WTC11 (cell line): ENCODE measurements at regions not wholly inside any gene's neighbourhood (a gene's known extent, or its start where the extent isn't known, plus 50 kb on each side); places are given as distances from the start of the nearest gene placed in this dataset.

Source experiments
- ATAC-seq: fragments of 200-7000 bp; cut with Tn5 transposase; 2 replicates; pipeline ENCODE4 v1.10.0; 2021; ENCODE audit warnings: mild to moderate bottlenecking, moderate library complexity
- CTCF ChIA-PET: fragments of 300-600 bp; sonication (Branson Sonifier 250); formaldehyde crosslinking; loops from one replicate; lab custom pipeline; 2021; ENCODE audit warnings: antibody characterized with exemption; lab: Charles Lee
- POLR2A ChIA-PET: fragments of 350-600 bp; sonication (Branson Sonifier 250); formaldehyde crosslinking; loops from one replicate; lab custom pipeline; 2021; ENCODE audit warnings: antibody characterized with exemption; lab: Charles Lee
- DNase-seq: peaks from one replicate; pipeline ENCODE4 v3.0.0; 2021; ENCODE audit warnings: low spot score
- H3K27ac Mint-ChIP-seq: 2 replicates; pipeline ENCODE4 v1.8.0; 2021; ENCODE audit warnings: mixed read lengths
- H3K27me3 Mint-ChIP-seq: 2 replicates; pipeline ENCODE4 v1.8.0; 2021; ENCODE audit warnings: low read depth, mild to moderate bottlenecking, moderate library complexity, mixed read lengths
- H3K36me3 Mint-ChIP-seq: 2 replicates; pipeline ENCODE4 v1.8.0; 2021; ENCODE audit warnings: mixed read lengths
- H3K4me1 Mint-ChIP-seq: 2 replicates; pipeline ENCODE4 v1.8.0; 2022; ENCODE audit warnings: mixed read lengths
- H3K4me3 Mint-ChIP-seq: 2 replicates; pipeline ENCODE4 v1.8.0; 2021; ENCODE audit warnings: mild to moderate bottlenecking, moderate library complexity, mixed read lengths
- H3K9me3 Mint-ChIP-seq: 2 replicates; pipeline ENCODE4 v1.8.0; 2021; ENCODE audit warnings: mixed read lengths
- ATF1 ChIP-seq: sonication (generic); formaldehyde crosslinking; IDR thresholded peaks from 2 replicates; pipeline ENCODE4 v1.8.1; 2023; ENCODE audit warnings: mild to moderate bottlenecking, moderate library complexity, missing genetic modification reagents
- ATF3 ChIP-seq: sonication (generic); formaldehyde crosslinking; conservative IDR thresholded peaks from 2 replicates; pipeline ENCODE4 v1.8.1; 2022; ENCODE audit warnings: mild to moderate bottlenecking, missing genetic modification reagents
- CREB1 ChIP-seq: sonication (generic); formaldehyde crosslinking; IDR thresholded peaks from 2 replicates; pipeline ENCODE4 v1.8.0; 2023; ENCODE audit warnings: mild to moderate bottlenecking, missing genetic modification reagents
- CREM ChIP-seq: sonication (generic); formaldehyde crosslinking; IDR thresholded peaks from 2 replicates; pipeline ENCODE4 v1.8.1; 2022; ENCODE audit warnings: mild to moderate bottlenecking, missing genetic modification reagents, moderate library complexity
- E2F4 ChIP-seq: sonication (generic); formaldehyde crosslinking; IDR thresholded peaks from 2 replicates; pipeline ENCODE4 v1.8.1; 2022; ENCODE audit warnings: low read depth, mild to moderate bottlenecking, moderate library complexity, missing genetic modification reagents, borderline replicate concordance
- ERG ChIP-seq: fragments of 250-450 bp; sonication (Bioruptor Pico); IDR thresholded peaks from 2 replicates; pipeline ENCODE4 v1.8.0; 2021; ENCODE audit warnings: mild to moderate bottlenecking
- FOXP4 ChIP-seq: sonication (generic); formaldehyde crosslinking; IDR thresholded peaks from 2 replicates; pipeline ENCODE4 v1.8.0; 2022; ENCODE audit warnings: mild to moderate bottlenecking, missing genetic modification reagents
- GRHL2 ChIP-seq: fragments of 250-450 bp; sonication (Bioruptor Pico); IDR thresholded peaks from 2 replicates; pipeline ENCODE4 v1.8.0; 2022; ENCODE audit warnings: mild to moderate bottlenecking, moderate library complexity; ENCODE audit not compliant: insufficient replicate concordance, severe bottlenecking
- IRF2 ChIP-seq: sonication (generic); formaldehyde crosslinking; IDR thresholded peaks from 2 replicates; pipeline ENCODE4 v1.8.0; 2022; ENCODE audit warnings: low read depth, missing genetic modification reagents, borderline replicate concordance
- NR3C1 ChIP-seq: sonication (generic); formaldehyde crosslinking; conservative IDR thresholded peaks from 2 replicates; pipeline ENCODE4 v1.8.1; 2023; ENCODE audit warnings: low read depth, mild to moderate bottlenecking, missing genetic modification reagents
- ZNF121 ChIP-seq: sonication (generic); formaldehyde crosslinking; IDR thresholded peaks from 2 replicates; pipeline ENCODE4 v1.8.0; 2023; ENCODE audit warnings: missing genetic modification reagents
- ZNF138 ChIP-seq: sonication (generic); formaldehyde crosslinking; conservative IDR thresholded peaks from 2 replicates; pipeline ENCODE4 v1.8.1; 2022; ENCODE audit warnings: mild to moderate bottlenecking, moderate library complexity, missing genetic modification reagents
- ZNF416 ChIP-seq: fragments of 250-450 bp; sonication (Bioruptor Pico); IDR thresholded peaks from 2 replicates; pipeline ENCODE4 v1.9.0; 2021; ENCODE audit warnings: mild to moderate bottlenecking, inconsistent platforms
- TF ChIP-seq, protein P1 (sequence below): fragments of 200-600 bp; IDR thresholded peaks from 2 replicates; pipeline ENCODE4 v1.8.0; 2022; ENCODE audit warnings: antibody characterized with exemption
- TF ChIP-seq, protein P2 (sequence below): fragments of 250-450 bp; sonication (Bioruptor Pico); IDR thresholded peaks from 2 replicates; pipeline ENCODE4 v2.1.2; 2022; ENCODE audit warnings: mild to moderate bottlenecking, moderate library complexity
- TF ChIP-seq, protein P3 (sequence below): fragments of 250-450 bp; sonication (Bioruptor Pico); IDR thresholded peaks from 2 replicates; pipeline ENCODE4 v1.9.0; 2021; ENCODE audit warnings: mild to moderate bottlenecking
- TF ChIP-seq, protein P4 (sequence below): sonication (generic); formaldehyde crosslinking; IDR thresholded peaks from 2 replicates; pipeline ENCODE4 v1.8.0; 2023; ENCODE audit warnings: missing genetic modification reagents, mild to moderate bottlenecking, borderline replicate concordance

DNA sequence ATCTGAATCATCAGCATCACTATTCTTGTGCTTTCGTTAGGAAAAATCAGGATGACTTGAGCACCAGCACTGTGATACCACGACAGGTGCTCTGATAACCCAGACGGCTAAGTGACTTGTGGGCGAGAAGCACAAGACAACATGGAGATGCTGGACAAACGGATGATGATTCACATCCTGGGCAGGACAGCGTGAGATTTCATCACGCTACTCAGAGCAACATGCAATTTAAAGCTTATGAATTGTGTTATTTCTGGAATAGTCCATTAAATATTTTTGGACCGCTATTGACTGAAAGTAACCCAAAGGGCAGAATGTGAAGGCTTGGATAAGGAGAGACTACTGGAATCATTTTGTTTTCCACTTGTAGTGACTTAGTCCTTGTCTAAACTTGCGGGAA, 114.8 kb upstream of the DAPK1 start:
- POLR2A ChIA-PET: no interaction called here
- TF ChIP-seq, protein P1, sequence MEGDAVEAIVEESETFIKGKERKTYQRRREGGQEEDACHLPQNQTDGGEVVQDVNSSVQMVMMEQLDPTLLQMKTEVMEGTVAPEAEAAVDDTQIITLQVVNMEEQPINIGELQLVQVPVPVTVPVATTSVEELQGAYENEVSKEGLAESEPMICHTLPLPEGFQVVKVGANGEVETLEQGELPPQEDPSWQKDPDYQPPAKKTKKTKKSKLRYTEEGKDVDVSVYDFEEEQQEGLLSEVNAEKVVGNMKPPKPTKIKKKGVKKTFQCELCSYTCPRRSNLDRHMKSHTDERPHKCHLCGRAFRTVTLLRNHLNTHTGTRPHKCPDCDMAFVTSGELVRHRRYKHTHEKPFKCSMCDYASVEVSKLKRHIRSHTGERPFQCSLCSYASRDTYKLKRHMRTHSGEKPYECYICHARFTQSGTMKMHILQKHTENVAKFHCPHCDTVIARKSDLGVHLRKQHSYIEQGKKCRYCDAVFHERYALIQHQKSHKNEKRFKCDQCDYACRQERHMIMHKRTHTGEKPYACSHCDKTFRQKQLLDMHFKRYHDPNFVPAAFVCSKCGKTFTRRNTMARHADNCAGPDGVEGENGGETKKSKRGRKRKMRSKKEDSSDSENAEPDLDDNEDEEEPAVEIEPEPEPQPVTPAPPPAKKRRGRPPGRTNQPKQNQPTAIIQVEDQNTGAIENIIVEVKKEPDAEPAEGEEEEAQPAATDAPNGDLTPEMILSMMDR: no peak
- TF ChIP-seq ZNF138 (CRISPR knock-in tag) (no peak), NR3C1 (CRISPR knock-in tag) (no peak), ATF3 (CRISPR knock-in tag) (no peak), CREB1 (CRISPR knock-in tag) (no peak), IRF2 (CRISPR knock-in tag) (no peak), ZNF416 (CRISPR knock-in tag) (no peak), ATF1 (no peak), FOXP4 (CRISPR knock-in tag) (no peak), GRHL2 (CRISPR knock-in tag) (no peak), ZNF121 (CRISPR knock-in tag) (no peak), E2F4 (CRISPR knock-in tag) (no peak), CREM (no peak), ERG (CRISPR knock-in tag) (no peak)
- TF ChIP-seq, protein P2, sequence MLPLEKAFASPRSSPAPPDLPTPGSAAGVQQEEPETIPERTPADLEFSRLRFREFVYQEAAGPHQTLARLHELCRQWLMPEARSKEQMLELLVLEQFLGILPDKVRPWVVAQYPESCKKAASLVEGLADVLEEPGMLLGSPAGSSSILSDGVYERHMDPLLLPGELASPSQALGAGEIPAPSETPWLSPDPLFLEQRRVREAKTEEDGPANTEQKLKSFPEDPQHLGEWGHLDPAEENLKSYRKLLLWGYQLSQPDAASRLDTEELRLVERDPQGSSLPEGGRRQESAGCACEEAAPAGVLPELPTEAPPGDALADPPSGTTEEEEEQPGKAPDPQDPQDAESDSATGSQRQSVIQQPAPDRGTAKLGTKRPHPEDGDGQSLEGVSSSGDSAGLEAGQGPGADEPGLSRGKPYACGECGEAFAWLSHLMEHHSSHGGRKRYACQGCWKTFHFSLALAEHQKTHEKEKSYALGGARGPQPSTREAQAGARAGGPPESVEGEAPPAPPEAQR: no peak
- TF ChIP-seq, protein P3, sequence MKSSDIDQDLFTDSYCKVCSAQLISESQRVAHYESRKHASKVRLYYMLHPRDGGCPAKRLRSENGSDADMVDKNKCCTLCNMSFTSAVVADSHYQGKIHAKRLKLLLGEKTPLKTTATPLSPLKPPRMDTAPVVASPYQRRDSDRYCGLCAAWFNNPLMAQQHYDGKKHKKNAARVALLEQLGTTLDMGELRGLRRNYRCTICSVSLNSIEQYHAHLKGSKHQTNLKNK (CRISPR knock-in tag): no peak
- TF ChIP-seq, protein P4, sequence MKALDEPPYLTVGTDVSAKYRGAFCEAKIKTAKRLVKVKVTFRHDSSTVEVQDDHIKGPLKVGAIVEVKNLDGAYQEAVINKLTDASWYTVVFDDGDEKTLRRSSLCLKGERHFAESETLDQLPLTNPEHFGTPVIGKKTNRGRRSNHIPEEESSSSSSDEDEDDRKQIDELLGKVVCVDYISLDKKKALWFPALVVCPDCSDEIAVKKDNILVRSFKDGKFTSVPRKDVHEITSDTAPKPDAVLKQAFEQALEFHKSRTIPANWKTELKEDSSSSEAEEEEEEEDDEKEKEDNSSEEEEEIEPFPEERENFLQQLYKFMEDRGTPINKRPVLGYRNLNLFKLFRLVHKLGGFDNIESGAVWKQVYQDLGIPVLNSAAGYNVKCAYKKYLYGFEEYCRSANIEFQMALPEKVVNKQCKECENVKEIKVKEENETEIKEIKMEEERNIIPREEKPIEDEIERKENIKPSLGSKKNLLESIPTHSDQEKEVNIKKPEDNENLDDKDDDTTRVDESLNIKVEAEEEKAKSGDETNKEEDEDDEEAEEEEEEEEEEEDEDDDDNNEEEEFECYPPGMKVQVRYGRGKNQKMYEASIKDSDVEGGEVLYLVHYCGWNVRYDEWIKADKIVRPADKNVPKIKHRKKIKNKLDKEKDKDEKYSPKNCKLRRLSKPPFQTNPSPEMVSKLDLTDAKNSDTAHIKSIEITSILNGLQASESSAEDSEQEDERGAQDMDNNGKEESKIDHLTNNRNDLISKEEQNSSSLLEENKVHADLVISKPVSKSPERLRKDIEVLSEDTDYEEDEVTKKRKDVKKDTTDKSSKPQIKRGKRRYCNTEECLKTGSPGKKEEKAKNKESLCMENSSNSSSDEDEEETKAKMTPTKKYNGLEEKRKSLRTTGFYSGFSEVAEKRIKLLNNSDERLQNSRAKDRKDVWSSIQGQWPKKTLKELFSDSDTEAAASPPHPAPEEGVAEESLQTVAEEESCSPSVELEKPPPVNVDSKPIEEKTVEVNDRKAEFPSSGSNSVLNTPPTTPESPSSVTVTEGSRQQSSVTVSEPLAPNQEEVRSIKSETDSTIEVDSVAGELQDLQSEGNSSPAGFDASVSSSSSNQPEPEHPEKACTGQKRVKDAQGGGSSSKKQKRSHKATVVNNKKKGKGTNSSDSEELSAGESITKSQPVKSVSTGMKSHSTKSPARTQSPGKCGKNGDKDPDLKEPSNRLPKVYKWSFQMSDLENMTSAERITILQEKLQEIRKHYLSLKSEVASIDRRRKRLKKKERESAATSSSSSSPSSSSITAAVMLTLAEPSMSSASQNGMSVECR (CRISPR knock-in tag): no peak
- TF ChIP-seq, all 79 proteins: peak for 0
- CTCF ChIA-PET: no interaction called here
- DNase-seq (no peak), ATAC-seq (no peak)
- Mint-ChIP-seq H3K4me1 (peaks cover 48% of the 10 kb centered on the region), H3K9me3 (no peaks in the 10 kb centered on the region), H3K36me3 (no peaks in the 10 kb centered on the region), H3K27ac (no peak overlapping the region; the same call in 1 of the 2 replicates), H3K4me3 (no peak overlapping the region), H3K27me3 (no peaks in the 10 kb centered on the region)
